Skeletal muscle cell (primary cell): ENCODE measurements at regions not wholly inside any gene's neighbourhood (a gene's known extent, or its start where the extent isn't known, plus 50 kb on each side); places are given as distances from the start of the nearest gene placed in this dataset.
"Not testable (repeated sequence)": the region's sequence is repeated elsewhere in the genome, so short reads cannot be mapped to it uniquely, and the experiment has no call there.

ENCODE experiments used
- DNase-seq: peaks from one replicate; pipeline ENCODE4 v3.0.0-alpha.2; 2010; ENCODE audit warnings: low read depth
- H3K4me3 ChIP-seq: 2 replicates; pipeline ENCODE4 v1.5.1; 2011; ENCODE audit warnings: low read depth, mild to moderate bottlenecking, control low read depth, low read length, moderate library complexity

DNA sequence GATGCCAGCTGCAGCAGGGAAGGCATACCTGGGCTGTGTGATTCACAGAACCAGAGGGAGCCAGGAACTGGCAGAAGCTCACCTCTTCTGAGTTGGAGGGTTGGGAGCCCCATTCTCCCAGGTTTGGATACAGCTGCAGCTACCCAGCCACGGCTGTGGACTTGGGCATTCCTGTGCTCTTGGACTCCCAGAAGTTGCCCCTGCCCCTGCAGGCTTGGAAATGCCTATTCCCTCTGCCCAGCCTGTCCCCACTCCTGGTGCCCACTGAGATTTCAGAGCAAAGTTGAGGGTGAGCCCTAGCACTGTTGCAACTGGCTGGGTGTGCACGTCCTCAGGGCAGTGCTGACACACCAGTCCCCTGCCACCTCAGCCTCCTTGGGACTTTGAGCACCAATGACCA is 489.7 kb downstream of the SLCO4C1 start:
- H3K4me3 ChIP-seq, result no peak overlapping the region

GRCh38 chr5:101796427-101796826 is 499.7 kb downstream of the SLCO4C1 start:
- DNase-seq, result no peak
- H3K4me3 ChIP-seq, result no peak overlapping the region

More for the DNA sequence above, 489.7 kb downstream of the SLCO4C1 start:
- no peak for DNase-seq

DNA sequence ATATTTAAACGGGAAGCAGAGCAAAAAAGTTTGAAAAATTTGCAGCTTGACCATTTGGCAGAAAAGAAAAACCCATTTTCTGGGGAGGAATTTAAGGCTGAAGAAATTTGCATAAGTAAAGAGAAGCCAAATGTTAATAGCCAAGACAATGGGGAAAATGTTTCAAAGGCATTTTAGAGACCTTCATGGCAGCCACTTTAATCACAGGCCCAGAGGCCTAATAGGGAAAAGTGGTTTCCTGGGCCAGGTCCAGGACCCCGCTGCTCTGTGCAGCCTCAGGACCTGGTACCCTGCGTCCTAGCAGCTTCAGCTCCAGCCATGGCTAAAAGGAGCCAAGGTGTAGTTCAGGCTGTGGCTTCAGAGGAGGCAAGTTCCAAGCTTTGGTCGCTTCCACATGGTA is 507.3 kb downstream of the SLCO4C1 start:
- H3K4me3 ChIP-seq, result no peak overlapping the region
- no peak for DNase-seq

- no peak overlapping the region for H3K4me3 ChIP-seq
- DNase-seq, result no peak
Measured at GRCh38 chr5:101785090-101785489, 511.0 kb downstream of the SLCO4C1 start.

- no peak for DNase-seq
- H3K4me3 ChIP-seq, result peak overlapping the region; percentile 31
Measured at GRCh38 chr5:101783241-101784013, 512.7 kb downstream of the SLCO4C1 start.

GRCh38 chr5:101782352-101783103 is 513.6 kb downstream of the SLCO4C1 start:
- H3K4me3 ChIP-seq, result no peak overlapping the region
- DNase-seq, result no peak

DNA sequence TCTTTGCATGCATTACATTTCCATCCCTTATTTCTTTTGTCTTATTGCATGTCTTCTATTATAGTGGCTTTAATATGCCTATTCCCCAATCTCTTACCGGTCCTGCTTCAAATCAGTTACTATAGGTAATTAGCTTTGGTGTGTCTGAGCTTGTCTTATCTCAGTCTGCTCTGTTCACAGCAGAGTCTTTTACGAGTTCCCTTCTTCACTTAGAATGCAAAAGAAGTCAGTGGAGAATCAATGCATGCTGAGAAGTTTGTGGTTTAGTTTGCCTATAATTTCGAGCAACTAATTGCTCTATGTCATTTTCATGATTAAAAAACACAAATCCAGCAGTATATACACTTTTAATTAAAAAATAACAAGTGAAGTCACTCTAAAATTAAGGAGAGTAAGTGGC is 545.0 kb downstream of the SLCO4C1 start:
- no peak overlapping the region for H3K4me3 ChIP-seq
- DNase-seq, result no peak

DNA sequence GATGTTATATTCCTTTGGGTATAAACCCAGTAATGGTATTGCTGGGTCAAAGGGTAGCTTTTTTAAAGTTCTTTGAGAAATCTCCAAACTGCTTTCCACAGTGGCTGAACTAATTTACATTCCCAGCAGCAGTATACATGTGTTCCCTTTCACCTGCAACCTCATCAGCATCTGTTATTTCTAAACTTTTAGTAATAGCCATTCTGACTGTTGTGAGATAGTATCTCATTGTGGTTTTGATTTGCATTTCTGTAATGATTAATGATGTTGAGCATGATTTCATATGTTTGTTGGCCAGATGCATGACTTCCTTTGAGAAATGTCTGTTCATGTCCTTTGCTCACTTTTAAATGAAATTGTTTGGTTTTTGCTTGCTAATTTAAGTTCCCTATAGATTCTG is 553.1 kb downstream of the SLCO4C1 start:
- H3K4me3 ChIP-seq, DNase-seq: not testable (repeated sequence)

GRCh38 chr5:101728933-101729332 is 567.2 kb downstream of the SLCO4C1 start:
- no peak for DNase-seq

GRCh38 chr5:101721543-101721942 is 574.5 kb downstream of the SLCO4C1 start:
- no peak for DNase-seq
- H3K4me3 ChIP-seq, result no peak overlapping the region

More at GRCh38 chr5:101728933-101729332, 567.2 kb downstream of the SLCO4C1 start:
- H3K4me3 ChIP-seq, result no peak overlapping the region

DNA sequence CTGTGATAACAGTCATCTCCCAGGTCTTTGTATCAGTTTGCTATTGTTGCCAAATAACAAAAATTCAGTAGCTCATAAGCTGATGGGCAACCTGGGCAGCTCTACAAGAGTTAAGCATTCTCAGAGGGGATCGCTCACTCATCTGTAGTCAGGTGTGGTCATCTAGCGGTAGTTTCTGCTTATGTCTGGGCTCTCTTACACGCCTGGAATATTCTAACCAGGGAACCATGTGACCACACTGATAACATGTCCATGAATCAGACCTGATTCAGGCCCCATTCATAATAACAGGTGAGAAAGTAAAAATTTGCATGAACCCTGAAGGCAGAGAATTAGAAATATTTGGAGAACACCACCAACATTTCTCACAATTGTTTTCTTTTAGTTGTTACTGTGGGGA is 576.1 kb downstream of the SLCO4C1 start:
- no peak for DNase-seq
- H3K4me3 ChIP-seq, result no peak overlapping the region

GRCh38 chr5:101717721-101718120 is 578.4 kb downstream of the SLCO4C1 start:
- DNase-seq, result no peak
- H3K4me3 ChIP-seq, result no peak overlapping the region

- no peak for DNase-seq
- H3K4me3 ChIP-seq, result no peak overlapping the region
Measured at GRCh38 chr5:101716941-101717340, 579.1 kb downstream of the SLCO4C1 start.

DNA sequence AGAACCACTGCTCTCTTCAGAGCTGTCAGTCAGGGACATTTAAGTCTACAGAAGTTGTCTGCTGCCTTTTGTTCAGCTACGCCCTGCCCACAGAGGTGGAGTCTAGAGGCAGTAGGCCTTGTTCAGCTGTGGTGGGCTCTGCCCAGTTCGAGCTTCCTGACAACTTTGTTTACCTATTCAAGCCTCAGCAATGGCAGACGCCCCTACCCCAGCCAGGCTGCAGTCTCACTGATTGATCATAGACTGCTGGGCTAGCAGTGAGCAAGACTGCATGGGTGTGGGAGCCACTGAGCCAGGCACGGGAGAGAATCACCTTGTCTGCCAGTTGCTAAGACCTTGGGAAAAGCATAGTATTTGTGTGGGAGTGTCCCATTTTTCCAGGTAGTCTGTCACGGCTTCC is 580.3 kb downstream of the SLCO4C1 start:
- H3K4me3 ChIP-seq, DNase-seq: not testable (repeated sequence)

GRCh38 chr5:101689306-101689705 is 606.8 kb downstream of the SLCO4C1 start:
- DNase-seq, result no peak
- H3K4me3 ChIP-seq, result no peak overlapping the region

GRCh38 chr5:101688156-101688555 is 607.9 kb downstream of the SLCO4C1 start:
- no peak overlapping the region for H3K4me3 ChIP-seq
- no peak for DNase-seq

- no peak for DNase-seq
- no peak overlapping the region for H3K4me3 ChIP-seq
Measured at GRCh38 chr5:101687349-101687985, 608.6 kb downstream of the SLCO4C1 start.

- DNase-seq, result no peak
- no peak overlapping the region for H3K4me3 ChIP-seq
Measured at GRCh38 chr5:101686536-101687157, 609.4 kb downstream of the SLCO4C1 start.

DNA sequence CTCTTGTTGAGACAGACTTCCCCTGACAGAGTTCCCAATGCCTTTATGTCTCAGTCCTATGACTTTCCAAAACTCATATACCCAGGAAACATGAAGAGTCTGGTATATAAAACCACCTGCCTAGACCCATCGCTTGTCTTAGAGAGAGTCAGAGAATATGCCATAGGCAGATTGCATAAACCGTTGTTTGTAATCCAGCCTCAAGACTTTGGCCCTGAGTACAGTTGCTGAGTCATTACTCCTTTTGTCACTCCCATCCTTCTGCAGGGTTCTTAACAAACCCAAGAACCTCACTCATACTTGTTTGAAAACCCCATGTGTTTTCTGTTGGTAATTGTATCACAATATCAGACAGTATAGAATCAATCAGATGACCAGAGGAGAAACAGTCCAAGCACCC is 616.3 kb downstream of the SLCO4C1 start:
- no peak for DNase-seq

More for the DNA sequence above, 616.3 kb downstream of the SLCO4C1 start:
- H3K4me3 ChIP-seq, result no peak overlapping the region
